NCI-H446 treated with DMSO at 0.1 percent for 48 hours (cell line): ENCODE measurements at regions not wholly inside any gene's neighbourhood (a gene's known extent, or its start where the extent isn't known, plus 50 kb on each side); places are given as distances from the start of the nearest gene placed in this dataset.
"Not testable (repeated sequence)": the region's sequence is repeated elsewhere in the genome, so short reads cannot be mapped to it uniquely, and the experiment has no call there.

ENCODE experiments used
- DNase-seq: peaks from one replicate; lab custom pipeline; 2025; lab: John Stamatoyannopoulos, UW

GRCh38 chr5:142405814-142406395 lies 81.1 kb upstream of the SPRY4 start:
- no peak for DNase-seq

- DNase-seq = no peak
Observed at GRCh38 chr5:142405023-142405422, 80.2 kb upstream of the SPRY4 start.

GRCh38 chr5:142404046-142404477 lies 79.2 kb upstream of the SPRY4 start:
- no peak for DNase-seq

GRCh38 chr5:142403583-142403982 lies 78.8 kb upstream of the SPRY4 start:
- DNase-seq = no peak

- DNase-seq = no peak
Observed at GRCh38 chr5:142402752-142403318, 78.0 kb upstream of the SPRY4 start.

- no peak for DNase-seq
Observed at GRCh38 chr5:142400415-142400814, 75.6 kb upstream of the SPRY4 start.

GRCh38 chr5:142399891-142400290 lies 75.1 kb upstream of the SPRY4 start:
- no peak for DNase-seq

GRCh38 chr5:142398730-142399055 lies 73.9 kb upstream of the SPRY4 start:
- DNase-seq = no peak

GRCh38 chr5:142398011-142398729 lies 73.3 kb upstream of the SPRY4 start:
- not testable (repeated sequence) for DNase-seq

- no peak for DNase-seq
Observed at GRCh38 chr5:142397178-142397577, 72.4 kb upstream of the SPRY4 start.

GRCh38 chr5:142396436-142397038 lies 71.7 kb upstream of the SPRY4 start:
- DNase-seq = no peak

- no peak for DNase-seq
Observed at GRCh38 chr5:142395334-142395733, 70.5 kb upstream of the SPRY4 start.

GRCh38 chr5:142391058-142391845 lies 66.4 kb upstream of the SPRY4 start:
- DNase-seq = no peak

GRCh38 chr5:142390334-142390733 lies 65.5 kb upstream of the SPRY4 start:
- no peak for DNase-seq

- DNase-seq = no peak
Observed at GRCh38 chr5:142388696-142389095, 63.9 kb upstream of the SPRY4 start.

- no peak for DNase-seq
Observed at GRCh38 chr5:142387024-142387682, 62.3 kb upstream of the SPRY4 start.

- no peak for DNase-seq
Observed at GRCh38 chr5:142386137-142387023, 61.6 kb upstream of the SPRY4 start.

- DNase-seq = no peak
Observed at GRCh38 chr5:142385194-142385593, 60.4 kb upstream of the SPRY4 start.

GRCh38 chr5:142384014-142384413 lies 59.2 kb upstream of the SPRY4 start:
- DNase-seq = no peak

GRCh38 chr5:142382186-142382585 lies 57.4 kb upstream of the SPRY4 start:
- DNase-seq = no peak
